SK-N-SH treated with all-trans-retinoic acid at 6 μM for 48 hours (cell line): ENCODE measurements at regions not wholly inside any gene's neighbourhood (a gene's known extent, or its start where the extent isn't known, plus 50 kb on each side); places are given as distances from the start of the nearest gene placed in this dataset.

Experiments used
- ZC3H10 ChIP-seq: fragments of 250-450 bp; sonication (Bioruptor Pico); IDR thresholded peaks from 2 replicates; pipeline ENCODE4 v1.5.1; 2021; ENCODE audit warnings: mild to moderate bottlenecking, moderate library complexity
- ZFP30 ChIP-seq: fragments of 450-650 bp; formaldehyde crosslinking; IDR thresholded peaks from 2 replicates; pipeline ENCODE4 v1.5.0; 2022; ENCODE audit warnings: mild to moderate bottlenecking, moderate library complexity
- ZNF565 ChIP-seq: fragments of 450-650 bp; formaldehyde crosslinking; conservative IDR thresholded peaks from 2 replicates; pipeline ENCODE4 v1.5.0; 2020; ENCODE audit warnings: low read depth, mild to moderate bottlenecking, moderate library complexity

GRCh38 chr14:71703477-71703876, 228.8 kb upstream of the RGS6 start:
- no peak for TF ChIP-seq ZFP30
- no peak for TF ChIP-seq ZNF565 (CRISPR knock-in tag)
- TF ChIP-seq ZC3H10 (CRISPR knock-in tag): no peak
